ENCODE measurements at regions not wholly inside any gene's neighbourhood (a gene's known extent, or its start where the extent isn't known, plus 50 kb on each side); places are given as distances from the start of the nearest gene placed in this dataset.

DNA sequence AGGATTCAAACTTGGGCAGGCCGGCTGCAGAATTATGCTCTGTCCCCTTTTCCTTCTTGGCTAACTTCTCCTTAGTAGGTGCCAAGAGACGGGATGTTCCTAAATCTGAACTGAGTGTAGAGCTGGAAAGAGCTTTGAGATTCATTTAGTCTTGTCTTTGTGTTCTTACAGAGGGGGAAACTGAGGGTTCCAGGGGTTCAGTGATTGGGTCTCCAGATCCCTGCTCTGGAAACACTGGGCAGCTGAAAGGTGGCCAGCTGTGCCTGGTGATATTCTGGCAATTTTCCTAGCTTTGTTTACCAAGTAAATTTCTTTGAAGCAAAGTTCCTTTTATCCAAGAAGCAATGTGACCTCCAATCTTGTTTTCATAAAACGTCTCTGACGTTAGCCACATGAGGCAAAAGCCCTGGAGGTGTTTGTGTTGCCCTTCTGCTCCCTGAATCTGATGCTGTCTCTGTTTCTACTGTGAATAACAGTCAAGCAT lies 288.7 kb downstream of the ZSWIM6 start:
- Histone ChIP-seq H3K36me3 (ENCODE audit: control insufficient read depth, insufficient read depth, low read length) (no peaks in the 10 kb centered on the region), H3K4me3 (ENCODE audit: low read length) (no peak overlapping the region), H3K9me3 (ENCODE audit: control insufficient read depth, insufficient read depth, low read length) (no peaks in the 10 kb centered on the region), H3K4me1 (ENCODE audit: control insufficient read depth, insufficient read depth, low read length) (peaks cover 8% of the 10 kb centered on the region), H3K27me3 (ENCODE audit: control insufficient read depth, insufficient read depth, low read length) (peaks cover 13% of the 10 kb centered on the region), H3K27ac (ENCODE audit: low read length) (no peak overlapping the region)
- TF ChIP-seq, protein P1, sequence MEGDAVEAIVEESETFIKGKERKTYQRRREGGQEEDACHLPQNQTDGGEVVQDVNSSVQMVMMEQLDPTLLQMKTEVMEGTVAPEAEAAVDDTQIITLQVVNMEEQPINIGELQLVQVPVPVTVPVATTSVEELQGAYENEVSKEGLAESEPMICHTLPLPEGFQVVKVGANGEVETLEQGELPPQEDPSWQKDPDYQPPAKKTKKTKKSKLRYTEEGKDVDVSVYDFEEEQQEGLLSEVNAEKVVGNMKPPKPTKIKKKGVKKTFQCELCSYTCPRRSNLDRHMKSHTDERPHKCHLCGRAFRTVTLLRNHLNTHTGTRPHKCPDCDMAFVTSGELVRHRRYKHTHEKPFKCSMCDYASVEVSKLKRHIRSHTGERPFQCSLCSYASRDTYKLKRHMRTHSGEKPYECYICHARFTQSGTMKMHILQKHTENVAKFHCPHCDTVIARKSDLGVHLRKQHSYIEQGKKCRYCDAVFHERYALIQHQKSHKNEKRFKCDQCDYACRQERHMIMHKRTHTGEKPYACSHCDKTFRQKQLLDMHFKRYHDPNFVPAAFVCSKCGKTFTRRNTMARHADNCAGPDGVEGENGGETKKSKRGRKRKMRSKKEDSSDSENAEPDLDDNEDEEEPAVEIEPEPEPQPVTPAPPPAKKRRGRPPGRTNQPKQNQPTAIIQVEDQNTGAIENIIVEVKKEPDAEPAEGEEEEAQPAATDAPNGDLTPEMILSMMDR (IDR thresholded peaks at IDR 0.05): no peak
- intact Hi-C loops (cut with micrococcal nuclease): no loop called here
- ATAC-seq: no peak
- no peak for DNase-seq
- 90% methylated on average over 4 of the region's 4 CpGs for WGBS (ENCODE audit: insufficient coverage)
- Mint-ChIP-seq H3K27me3 (ENCODE audit: low read depth in 2 of 2) (peaks cover 28 to 55% of the 10 kb centered on the region in 2 donors), H3K36me3 (no peaks in the 10 kb centered on the region), H3K27ac (no peak overlapping the region), H3K4me3 (no peak overlapping the region), H3K4me1 (peaks cover 0 to 10% of the 10 kb centered on the region in 2 donors), H3K9me3 (no peaks in the 10 kb centered on the region)

- Mint-ChIP-seq H3K36me3 (no peaks in the 10 kb centered on the region), H3K4me1 (peaks cover 0 to 10% of the 10 kb centered on the region in 2 donors), H3K4me3 (no peak overlapping the region), H3K9me3 (no peaks in the 10 kb centered on the region), H3K27me3 (ENCODE audit: low read depth in 2 of 2) (peaks cover 28 to 55% of the 10 kb centered on the region in 2 donors), H3K27ac (no peak overlapping the region)
- DNase-seq (no peak), ATAC-seq (no peak)
- Histone ChIP-seq H3K27me3 (ENCODE audit: control insufficient read depth, insufficient read depth, low read length) (peaks cover 18% of the 10 kb centered on the region), H3K27ac (ENCODE audit: low read length) (no peak overlapping the region), H3K4me1 (ENCODE audit: control insufficient read depth, insufficient read depth, low read length) (peaks cover 13% of the 10 kb centered on the region), H3K4me3 (ENCODE audit: low read length) (no peak overlapping the region), H3K36me3 (ENCODE audit: control insufficient read depth, insufficient read depth, low read length) (no peaks in the 10 kb centered on the region), H3K9me3 (ENCODE audit: control insufficient read depth, insufficient read depth, low read length) (no peaks in the 10 kb centered on the region)
- WGBS (ENCODE audit: insufficient coverage): 93% methylated on average over 7 of the region's 7 CpGs
- intact Hi-C loops (cut with micrococcal nuclease): no loop called here
- TF ChIP-seq, protein P1 (IDR thresholded peaks at IDR 0.05): no peak
These were observed 289.2 kb downstream of the ZSWIM6 start for GRCh38 chr5:61621202-61621650.

DNA sequence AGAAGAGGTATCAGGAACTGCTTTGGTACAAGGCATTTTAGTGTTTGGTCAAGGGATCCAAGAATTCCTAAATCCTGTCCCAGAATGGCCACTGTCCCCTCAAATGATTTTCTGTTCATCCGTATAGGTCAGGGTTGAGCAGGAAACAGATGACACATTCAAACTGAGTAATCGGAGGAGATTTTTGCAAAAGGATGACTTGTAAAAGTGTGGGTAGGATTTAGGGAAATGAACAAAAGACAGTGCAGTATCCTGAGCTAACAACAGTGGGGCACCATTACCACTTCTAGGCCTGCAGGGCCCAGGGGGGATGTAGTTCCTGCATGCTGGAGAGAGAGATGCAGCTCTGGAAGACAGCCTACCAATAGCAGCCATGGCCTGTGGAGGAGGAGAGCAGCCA lies 290.1 kb downstream of the ZSWIM6 start:
- intact Hi-C loops (cut with micrococcal nuclease): no loop called here
- Mint-ChIP-seq H3K4me1 (peaks cover 0 to 19% of the 10 kb centered on the region in 2 donors), H3K36me3 (no peaks in the 10 kb centered on the region)

More for the DNA sequence above, 290.1 kb downstream of the ZSWIM6 start:
- H3K9me3 Mint-ChIP-seq: no peaks in the 10 kb centered on the region
- no peak for DNase-seq
- H3K4me1 ChIP-seq (ENCODE audit: control insufficient read depth, insufficient read depth, low read length): peaks cover 21% of the 10 kb centered on the region
- H3K27me3 ChIP-seq (ENCODE audit: control insufficient read depth, insufficient read depth, low read length): peaks cover 24% of the 10 kb centered on the region
- TF ChIP-seq, protein P1 (IDR thresholded peaks at IDR 0.05): no peak
- H3K4me3 Mint-ChIP-seq: no peak overlapping the region
- H3K4me3 ChIP-seq (ENCODE audit: low read length): no peak overlapping the region
- no peak for ATAC-seq
- whole genome bisulfite sequencing (ENCODE audit: insufficient coverage): 89% methylated on average over 2 of the region's 2 CpGs
- H3K27ac Mint-ChIP-seq: no peak overlapping the region
- H3K36me3 ChIP-seq (ENCODE audit: control insufficient read depth, insufficient read depth, low read length): no peaks in the 10 kb centered on the region
- H3K27me3 Mint-ChIP-seq (ENCODE audit: low read depth in 2 of 2): peaks cover 28 to 62% of the 10 kb centered on the region in 2 donors
- H3K27ac ChIP-seq (ENCODE audit: low read length): no peak overlapping the region
- no peaks in the 10 kb centered on the region for H3K9me3 ChIP-seq (ENCODE audit: control insufficient read depth, insufficient read depth, low read length)

Measured in natural killer cell (primary cell).